Embryonic facial prominence (tissue), 1 donor: ENCODE measurements at regions not wholly inside any gene's neighbourhood (a gene's known extent, or its start where the extent isn't known, plus 50 kb on each side); places are given as distances from the start of the nearest gene placed in this dataset.
"Not testable (repeated sequence)": the region's sequence is repeated elsewhere in the genome, so short reads cannot be mapped to it uniquely, and the experiment has no call there.

Experiments
- DNase-seq: peaks from one replicate; pipeline ENCODE4 v3.0.0-alpha.2; 2016; ENCODE audit errors: extremely low spot score

DNA sequence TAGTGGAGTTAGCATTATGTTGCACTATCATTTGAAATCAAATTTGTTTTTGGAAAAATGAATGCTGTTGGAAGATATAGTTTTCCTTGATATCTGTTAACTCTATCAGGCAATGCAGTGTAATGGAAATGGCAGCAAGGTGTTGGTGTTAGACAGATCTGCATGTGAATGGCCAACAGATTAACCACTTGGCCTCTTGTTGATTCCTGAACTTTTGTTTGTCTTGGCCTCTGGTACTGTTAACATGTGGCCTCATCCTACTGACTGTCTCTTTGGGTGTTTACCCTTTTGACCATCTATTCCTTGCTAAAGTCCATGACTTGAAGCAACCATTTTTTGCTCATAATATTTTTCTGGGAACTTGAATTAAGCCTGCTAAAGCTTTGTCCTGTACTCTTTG lies 110.2 kb upstream of the CDH2 start:
- no peak for DNase-seq

DNA sequence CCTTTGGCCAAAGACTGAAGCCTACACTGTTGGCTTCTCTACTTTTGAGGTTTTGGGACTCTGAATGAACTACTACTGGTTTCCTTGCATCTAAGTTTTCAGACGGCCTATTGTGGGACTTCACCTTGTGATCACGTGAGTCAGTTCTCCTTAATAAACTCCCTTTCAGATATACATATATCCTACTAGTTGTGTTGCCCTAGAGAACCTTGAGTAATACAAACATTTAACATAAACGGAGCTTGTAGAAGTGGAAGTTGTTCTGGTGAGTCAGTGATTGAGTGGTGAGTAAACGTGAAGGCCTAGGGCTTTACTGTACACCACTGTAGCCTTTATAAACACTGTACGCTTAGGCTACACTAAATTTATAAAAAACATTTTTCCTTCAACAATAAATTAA lies 107.2 kb upstream of the CDH2 start:
- DNase-seq = no peak

DNA sequence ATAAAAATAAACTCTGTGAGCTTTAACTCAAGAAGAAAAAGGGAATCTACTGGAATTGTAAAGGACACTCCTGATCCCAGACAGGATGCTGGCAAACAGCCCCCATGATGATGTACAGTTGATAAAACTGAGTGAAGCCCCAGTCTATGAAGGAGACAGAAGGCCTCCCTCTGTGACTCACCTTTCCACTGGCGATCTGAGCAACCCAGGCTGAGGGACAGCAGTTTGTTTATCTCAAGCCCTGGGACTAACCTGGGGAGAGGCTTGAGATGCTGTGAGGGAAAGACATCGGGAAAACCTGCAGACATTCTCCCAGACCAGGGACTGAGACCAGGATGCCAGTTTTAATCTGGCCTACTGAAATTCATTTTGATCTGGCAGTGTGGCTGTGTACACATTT lies 104.5 kb upstream of the CDH2 start:
- no peak for DNase-seq

DNA sequence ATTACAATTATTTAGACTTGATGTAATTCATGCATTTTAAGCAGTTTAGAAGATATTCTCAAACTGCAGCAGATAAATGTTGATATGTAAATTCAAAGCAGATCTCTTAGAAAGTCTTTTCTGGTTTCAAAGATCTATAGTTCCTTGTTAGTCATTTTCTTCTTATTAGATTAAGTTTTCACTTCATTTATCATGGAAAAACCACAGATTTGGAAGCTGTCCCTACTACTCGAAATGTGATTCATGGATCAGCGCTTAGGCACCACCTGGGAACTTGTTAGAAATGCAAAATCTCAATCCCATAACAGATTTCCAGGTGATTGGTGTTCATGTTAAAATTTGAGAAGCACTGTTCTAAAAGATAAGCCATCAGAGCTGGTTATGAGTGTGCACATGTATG lies 92.8 kb upstream of the CDH2 start:
- no peak for DNase-seq

DNA sequence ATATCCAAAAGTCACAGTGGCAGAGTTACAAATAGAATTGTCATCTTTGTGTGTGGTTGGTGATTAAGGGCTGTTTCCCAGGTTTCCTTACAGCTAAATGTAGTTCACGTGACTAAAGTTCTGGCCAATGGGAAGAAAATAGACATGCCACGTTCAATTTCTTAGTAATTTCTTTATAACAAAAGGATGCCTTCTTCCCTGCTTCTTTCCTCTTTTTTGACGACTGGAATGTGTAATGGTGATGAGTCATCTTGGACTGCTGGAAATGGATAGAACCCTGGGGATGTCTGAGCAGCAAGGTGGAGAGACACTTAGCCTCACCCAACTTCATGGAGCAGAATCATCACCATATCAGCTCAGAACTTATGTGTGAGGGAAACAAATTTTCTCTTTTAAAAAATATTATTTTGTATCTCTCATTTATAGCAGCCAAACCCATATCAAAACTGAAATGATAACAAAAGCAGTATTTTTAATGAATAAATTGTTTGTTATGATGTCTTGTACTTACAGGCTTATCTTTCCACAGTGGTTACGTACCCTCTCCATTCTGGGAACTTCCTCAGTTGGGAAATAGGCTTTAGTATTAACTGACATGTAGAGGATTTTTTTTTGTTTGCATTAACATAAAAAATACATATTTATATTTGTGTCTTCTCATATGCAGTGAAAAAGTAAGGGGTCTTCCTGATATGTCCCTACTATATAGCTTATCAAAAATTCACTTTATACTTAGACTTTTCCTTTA lies 91.1 kb upstream of the CDH2 start:
- no peak for DNase-seq

DNA sequence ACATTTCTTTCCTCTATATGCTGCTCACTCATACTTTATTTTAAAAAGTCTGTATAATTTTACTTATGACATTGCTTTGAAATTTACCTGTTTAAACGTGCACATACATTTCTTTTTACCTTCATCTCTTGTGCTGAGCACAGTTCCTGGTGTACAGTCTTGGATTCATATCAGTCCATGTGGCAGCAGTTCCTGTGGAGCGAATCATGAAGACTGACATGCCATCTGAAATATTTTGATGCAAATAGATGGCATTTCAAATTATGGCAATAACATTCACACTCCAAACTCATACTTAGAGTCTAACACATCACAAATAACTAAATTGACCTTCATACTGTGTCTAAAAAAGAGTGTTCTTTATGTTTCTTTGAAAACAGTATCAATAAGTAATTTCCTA lies 90.3 kb upstream of the CDH2 start:
- DNase-seq = no peak

DNA sequence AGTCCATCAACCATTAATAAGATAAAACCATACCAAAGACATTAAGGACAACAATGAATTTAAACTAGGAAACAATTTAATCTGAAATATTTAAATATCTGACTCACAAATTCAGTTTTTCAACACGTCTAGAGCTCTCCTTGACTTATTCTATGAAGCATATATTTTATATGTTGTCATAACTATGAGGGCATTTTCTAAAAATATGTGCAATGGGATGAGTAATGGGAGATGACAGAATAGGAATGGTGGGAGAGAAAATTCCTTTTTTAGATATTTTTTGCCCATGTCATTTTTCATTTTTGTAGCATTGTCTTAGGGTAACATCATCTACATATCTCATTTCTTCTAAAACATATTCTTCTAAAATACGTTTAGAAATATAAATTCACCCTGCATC lies 79.2 kb upstream of the CDH2 start:
- DNase-seq = no peak

DNA sequence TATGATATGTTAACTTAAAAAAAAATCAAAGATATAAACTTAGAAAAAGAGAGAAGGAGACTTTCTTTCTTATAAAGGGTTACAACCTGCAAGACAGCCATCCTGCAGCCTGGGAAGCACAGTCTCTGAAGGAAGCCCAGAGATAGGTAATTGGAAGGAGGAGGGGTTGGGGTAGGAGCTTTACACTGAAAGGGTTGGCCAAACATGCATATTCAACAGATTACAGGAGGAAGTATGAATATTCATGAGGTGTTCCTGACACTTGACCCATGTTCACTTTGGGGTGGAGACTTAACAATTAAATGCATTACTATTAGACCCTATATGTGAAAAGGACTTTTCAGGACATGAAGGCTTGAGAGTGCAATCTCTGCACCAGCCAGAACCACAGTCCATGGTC lies 71.7 kb upstream of the CDH2 start:
- no peak for DNase-seq

DNA sequence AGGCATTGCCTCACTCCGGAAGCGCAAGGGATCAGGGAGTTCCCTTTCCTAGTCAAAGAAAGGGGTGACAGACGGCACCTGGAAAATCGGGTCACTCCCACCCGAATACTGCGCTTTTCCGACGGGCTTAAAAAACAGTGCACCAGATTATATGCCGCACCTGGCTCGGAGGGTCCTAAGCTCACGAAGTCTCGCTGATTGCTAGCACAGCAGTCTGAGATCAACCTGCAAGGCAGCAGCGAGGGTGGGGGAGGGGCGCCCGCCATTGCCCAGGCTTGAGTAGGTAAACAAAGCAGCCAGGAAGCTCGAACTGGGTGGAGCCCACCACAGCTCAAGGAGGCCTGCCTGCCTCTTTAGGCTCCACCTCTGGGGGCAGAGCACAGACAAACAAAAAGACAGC lies 63.7 kb upstream of the CDH2 start:
- not testable (repeated sequence) for DNase-seq

DNA sequence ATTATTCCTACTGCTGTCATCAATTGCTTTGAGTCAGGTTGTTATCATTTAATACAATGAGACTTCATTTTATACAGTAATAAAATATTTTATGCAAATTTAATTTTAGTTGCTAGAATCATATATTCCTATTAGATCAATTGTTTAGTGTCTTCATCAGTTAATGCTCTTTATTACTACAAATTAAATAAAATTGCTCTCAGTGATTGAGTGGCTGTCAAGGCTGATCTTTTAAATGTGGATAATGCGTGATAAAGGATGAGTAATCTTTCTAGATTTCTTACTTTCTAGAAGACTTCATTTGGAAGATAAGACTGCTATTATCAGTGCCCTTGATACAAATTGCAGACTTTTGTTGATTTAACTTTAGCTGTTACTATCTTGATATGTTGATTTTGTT lies 59.6 kb upstream of the CDH2 start:
- no peak for DNase-seq
